ENCODE measurements at regions not wholly inside any gene's neighbourhood (a gene's known extent, or its start where the extent isn't known, plus 50 kb on each side); places are given as distances from the start of the nearest gene placed in this dataset.

DNA sequence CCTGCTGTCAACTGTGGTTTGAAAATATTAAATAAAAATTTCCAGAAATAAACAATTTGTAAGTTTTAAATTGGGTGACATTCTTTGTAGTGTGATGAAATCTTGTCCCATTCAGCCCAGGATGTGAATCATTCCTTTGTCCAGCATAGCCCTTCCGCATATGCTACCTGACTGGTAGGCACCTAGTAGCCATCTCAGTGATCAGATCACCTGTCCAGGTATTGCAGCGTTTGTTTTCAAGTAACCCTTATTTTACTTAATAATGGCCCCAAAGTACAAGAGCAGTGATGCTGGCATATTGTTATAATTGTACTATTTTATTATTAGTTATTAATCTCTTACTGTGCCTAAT is 351.6 kb upstream of the B3GALT2 start:
- no peak for DNase-seq (ENCODE audit: low read depth in 4 of 4, low spot score in 2 of 4)

GRCh38 chr1:193537266-193538002 is 351.0 kb upstream of the B3GALT2 start:
- DNase-seq (ENCODE audit: low read depth in 4 of 4, low spot score in 2 of 4): no peak

- no peak for DNase-seq (ENCODE audit: low read depth in 4 of 4, low spot score in 2 of 4)
These were observed 347.4 kb upstream of the B3GALT2 start for GRCh38 chr1:193533853-193534252.

- no peak for DNase-seq (ENCODE audit: low read depth in 4 of 4, low spot score in 2 of 4)
These were observed 339.7 kb upstream of the B3GALT2 start for GRCh38 chr1:193525917-193526710.

GRCh38 chr1:193525411-193525810 is 339.0 kb upstream of the B3GALT2 start:
- no peak for DNase-seq (ENCODE audit: low read depth in 4 of 4, low spot score in 2 of 4)

DNA sequence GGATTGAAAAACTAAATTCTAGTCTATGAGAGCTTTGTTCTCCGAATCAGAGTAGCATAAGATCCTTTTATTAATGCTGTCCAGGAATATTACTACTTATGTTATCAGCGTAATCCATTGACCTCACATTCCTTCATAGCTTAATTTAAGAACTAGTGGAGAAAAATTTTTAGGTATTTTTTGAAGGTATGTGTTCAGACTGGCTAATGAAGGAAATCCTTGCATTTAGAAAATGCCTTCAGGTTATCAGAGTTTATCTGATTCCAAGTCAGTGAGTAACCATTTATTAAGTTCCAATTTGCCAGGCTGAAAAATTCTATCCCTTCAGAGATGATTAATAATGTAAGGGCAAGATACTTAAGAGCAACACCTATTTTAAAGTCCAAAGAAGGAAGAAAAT is 338.2 kb upstream of the B3GALT2 start:
- DNase-seq (ENCODE audit: low read depth in 4 of 4, low spot score in 2 of 4): no peak

DNA sequence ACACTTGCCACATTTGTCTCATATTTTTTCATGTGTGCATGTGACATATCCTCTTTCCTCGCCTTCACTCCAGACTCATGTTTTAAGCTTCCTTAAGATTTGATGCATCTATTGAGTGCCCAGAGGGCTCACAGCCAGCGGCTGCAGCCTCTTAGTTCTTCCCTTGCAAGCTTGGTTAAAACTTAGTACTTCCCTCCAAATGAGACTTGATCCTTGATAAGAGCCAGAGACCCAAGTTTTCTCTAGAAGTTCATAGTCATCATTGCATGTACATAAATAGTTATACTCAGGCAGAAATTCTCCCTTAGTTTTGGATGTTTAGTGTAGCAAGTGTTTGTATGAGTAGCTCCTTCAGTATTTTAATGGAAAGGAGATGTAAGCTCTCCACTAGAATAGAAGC is 337.6 kb upstream of the B3GALT2 start:
- no peak for DNase-seq (ENCODE audit: low read depth in 4 of 4, low spot score in 2 of 4)

- DNase-seq (ENCODE audit: low read depth in 4 of 4, low spot score in 2 of 4): no peak
These were observed 334.1 kb upstream of the B3GALT2 start for GRCh38 chr1:193520472-193520871.

GRCh38 chr1:193519922-193520321 is 333.5 kb upstream of the B3GALT2 start:
- no peak for DNase-seq (ENCODE audit: low read depth in 4 of 4, low spot score in 2 of 4)

DNA sequence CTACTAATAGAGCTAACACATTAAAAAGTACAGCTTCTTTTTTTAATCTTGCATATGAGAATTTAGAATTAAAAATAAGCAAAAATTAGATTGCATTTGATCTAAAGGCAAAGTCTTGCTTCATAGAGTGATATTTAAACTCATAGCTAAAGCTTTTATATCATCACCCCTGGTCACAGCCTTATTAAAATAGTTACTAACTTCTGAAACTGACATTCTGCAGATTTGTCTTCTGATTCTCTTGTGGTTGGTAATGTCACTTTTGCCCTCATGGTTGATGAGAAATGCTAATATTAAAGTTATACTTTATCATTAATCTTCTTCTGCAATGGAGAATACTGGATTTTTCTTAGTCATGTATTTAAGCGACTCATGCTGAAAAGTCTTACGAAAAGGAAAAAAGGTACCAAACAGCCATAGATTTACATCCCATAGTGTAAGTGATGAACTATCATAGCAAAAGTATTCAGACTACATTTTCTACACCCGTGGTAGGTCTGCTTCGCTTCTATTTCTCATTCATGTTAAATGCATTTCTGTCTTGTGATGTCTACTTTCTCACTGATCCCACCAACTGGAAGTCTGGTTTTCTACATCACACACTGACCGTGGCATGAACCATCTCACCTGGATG is 330.5 kb upstream of the B3GALT2 start:
- no peak for DNase-seq (ENCODE audit: low read depth in 4 of 4, low spot score in 2 of 4)

GRCh38 chr1:193514397-193514796 is 328.0 kb upstream of the B3GALT2 start:
- DNase-seq (ENCODE audit: low read depth in 4 of 4, low spot score in 2 of 4): no peak

DNA sequence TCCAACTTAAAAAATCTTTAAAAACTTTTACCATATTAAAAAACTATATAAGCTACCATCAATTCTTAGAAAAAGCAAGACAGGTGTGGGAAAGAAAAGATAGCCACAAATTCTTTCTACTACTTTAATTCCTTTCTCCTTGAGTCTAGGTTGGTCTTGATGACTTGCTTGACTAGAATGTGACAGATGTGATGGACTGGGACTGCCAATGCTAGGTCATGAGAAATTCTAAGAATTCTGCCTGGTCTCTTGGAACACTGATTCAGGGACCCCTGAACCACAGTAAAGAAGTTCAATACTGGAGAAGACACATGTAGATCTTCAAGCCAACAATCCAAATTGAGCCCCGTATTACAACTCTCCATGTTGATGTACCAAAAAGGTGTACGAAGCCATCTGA is 326.6 kb upstream of the B3GALT2 start:
- DNase-seq (ENCODE audit: low read depth in 4 of 4, low spot score in 2 of 4): no peak

- DNase-seq (ENCODE audit: low read depth in 4 of 4, low spot score in 2 of 4): no peak
These were observed 318.5 kb upstream of the B3GALT2 start for GRCh38 chr1:193504920-193505319.

DNA sequence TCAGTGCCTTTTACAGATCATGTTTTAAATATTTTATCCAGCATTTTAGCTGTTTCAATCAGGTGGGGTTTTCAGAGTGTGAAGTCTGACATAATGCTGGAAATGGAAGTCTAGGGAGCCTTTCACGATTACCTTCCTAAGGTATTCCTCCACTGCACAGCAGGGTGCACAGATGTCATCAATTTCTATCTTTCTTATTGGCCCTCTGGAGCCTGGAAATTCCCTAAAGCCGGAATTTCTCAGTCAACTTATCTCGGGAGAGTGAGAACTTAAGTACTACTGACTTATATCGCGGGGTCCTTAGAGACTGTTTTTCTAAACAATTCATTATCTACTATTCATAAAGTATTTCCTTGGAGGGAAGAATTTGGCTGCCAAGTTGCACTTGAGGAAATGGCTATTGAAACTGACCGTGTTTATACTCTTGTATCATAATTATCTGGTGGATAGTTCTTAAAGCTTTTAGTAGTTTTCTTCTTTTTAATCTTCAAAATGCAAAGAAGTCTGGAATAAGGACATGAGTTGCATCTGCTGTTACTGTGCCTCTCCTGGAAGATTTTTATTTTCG is 311.8 kb upstream of the B3GALT2 start:
- DNase-seq (ENCODE audit: low read depth in 4 of 4, low spot score in 2 of 4): no peak

GRCh38 chr1:193494368-193494767 is 308.0 kb upstream of the B3GALT2 start:
- DNase-seq (ENCODE audit: low read depth in 4 of 4, low spot score in 2 of 4): no peak

- DNase-seq (ENCODE audit: low read depth in 4 of 4, low spot score in 2 of 4): no peak
These were observed 302.8 kb upstream of the B3GALT2 start for GRCh38 chr1:193489191-193489590.

- no peak for DNase-seq (ENCODE audit: low read depth in 4 of 4, low spot score in 2 of 4)
These were observed 301.3 kb upstream of the B3GALT2 start for GRCh38 chr1:193487722-193488121.

GRCh38 chr1:193486671-193487229 is 300.3 kb upstream of the B3GALT2 start:
- DNase-seq (ENCODE audit: low read depth in 4 of 4, low spot score in 2 of 4): no peak

DNA sequence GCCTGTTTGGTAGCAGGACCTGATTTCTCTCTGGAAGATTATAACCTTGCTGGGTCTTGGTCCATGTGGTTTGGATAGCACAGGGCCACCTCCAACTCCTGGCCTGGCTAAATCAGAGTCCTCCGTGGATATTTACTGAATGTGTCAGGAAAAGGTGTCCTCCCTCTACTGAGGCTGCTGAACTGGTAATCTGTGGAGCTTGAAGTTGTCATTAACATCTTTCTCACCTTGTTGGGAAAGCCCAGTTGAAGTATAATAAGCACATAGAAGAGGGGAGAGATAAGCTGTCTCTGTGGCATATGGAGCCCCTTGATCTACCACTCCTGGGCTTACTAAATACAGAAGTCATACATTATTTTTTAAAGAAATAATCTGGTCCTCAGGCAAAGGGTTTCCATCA is 294.3 kb upstream of the B3GALT2 start:
- no peak for DNase-seq (ENCODE audit: low read depth in 4 of 4, low spot score in 2 of 4)

DNA sequence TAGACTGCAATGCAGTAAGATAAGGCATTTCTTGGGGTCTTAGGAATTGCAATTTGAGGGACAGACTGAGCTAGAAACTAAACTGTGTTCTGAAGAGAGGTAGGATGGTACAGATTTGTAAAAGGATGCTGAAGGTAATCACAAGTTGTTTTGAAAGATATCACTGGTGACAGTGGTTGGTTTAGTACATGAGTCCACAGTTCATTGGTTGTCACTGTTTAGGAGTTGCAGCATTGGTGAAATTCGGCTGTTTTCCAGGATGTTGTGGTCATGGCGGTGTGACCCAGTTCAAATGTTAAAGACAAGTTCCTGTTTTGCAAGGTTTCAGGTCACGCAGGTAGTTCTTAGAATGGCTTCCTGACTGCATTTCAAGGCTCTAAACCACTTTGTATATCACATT is 292.8 kb upstream of the B3GALT2 start:
- no peak for DNase-seq (ENCODE audit: low read depth in 4 of 4, low spot score in 2 of 4)

DNA sequence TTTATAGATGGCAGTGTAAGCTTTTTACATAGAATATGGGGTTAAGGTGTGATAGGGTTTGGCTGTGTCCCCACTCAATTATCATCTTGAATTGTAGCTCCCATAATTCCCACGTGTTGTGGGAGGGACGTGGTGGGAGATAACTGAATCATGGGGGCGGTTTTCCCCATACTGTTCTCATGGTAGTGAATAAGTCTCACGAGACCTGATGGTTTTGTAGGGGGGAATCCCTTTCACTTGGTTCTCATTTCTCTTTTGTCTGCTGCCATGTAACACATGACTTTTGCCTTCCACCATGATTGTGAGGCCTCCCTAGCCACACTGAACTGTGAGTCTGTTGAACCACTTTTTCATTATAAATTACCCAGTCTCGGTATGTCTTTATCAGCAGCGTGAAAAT is 290.3 kb upstream of the B3GALT2 start:
- DNase-seq (ENCODE audit: low read depth in 4 of 4, low spot score in 2 of 4): no peak

Data from left renal cortex interstitium (tissue), 4 donors.